AG20443 (cell line): ENCODE measurements at regions not wholly inside any gene's neighbourhood (a gene's known extent, or its start where the extent isn't known, plus 50 kb on each side); places are given as distances from the start of the nearest gene placed in this dataset.
"Not testable (repeated sequence)": the region's sequence is repeated elsewhere in the genome, so short reads cannot be mapped to it uniquely, and the experiment has no call there.

Experiments
- DNase-seq: peaks from one replicate; pipeline ENCODE4 v3.0.0; 2012; ENCODE audit warnings: low spot score, mixed read lengths

GRCh38 chr16:29182501-29182900 is 197.6 kb downstream of the LAT start:
- DNase-seq: no peak

- not testable (repeated sequence) for DNase-seq
Measured at GRCh38 chr16:29181921-29182411, 197.1 kb downstream of the LAT start.

GRCh38 chr16:29181254-29181780 is 196.5 kb downstream of the LAT start:
- DNase-seq: not testable (repeated sequence)

GRCh38 chr16:29180206-29180600 is 195.4 kb downstream of the LAT start:
- not testable (repeated sequence) for DNase-seq

GRCh38 chr16:29179401-29180205 is 194.8 kb downstream of the LAT start:
- DNase-seq: peak; percentile 55

- DNase-seq: peak; percentile 42
Measured at GRCh38 chr16:29177888-29178726, 193.3 kb downstream of the LAT start.

GRCh38 chr16:29177203-29177887 is 192.5 kb downstream of the LAT start:
- not testable (repeated sequence) for DNase-seq

- not testable (repeated sequence) for DNase-seq
Measured at GRCh38 chr16:29176822-29177202, 192.0 kb downstream of the LAT start.

GRCh38 chr16:29176154-29176470 is 191.3 kb downstream of the LAT start:
- DNase-seq: not testable (repeated sequence)

- not testable (repeated sequence) for DNase-seq
Measured at GRCh38 chr16:29175411-29176153, 190.7 kb downstream of the LAT start.

GRCh38 chr16:29173371-29174305 is 188.8 kb downstream of the LAT start:
- DNase-seq: not testable (repeated sequence)

GRCh38 chr16:29172098-29172724 is 187.4 kb downstream of the LAT start:
- not testable (repeated sequence) for DNase-seq

GRCh38 chr16:29171296-29171695 is 186.4 kb downstream of the LAT start:
- not testable (repeated sequence) for DNase-seq

- peak; percentile 8 for DNase-seq
Measured at GRCh38 chr16:29170393-29171119, 185.7 kb downstream of the LAT start.

GRCh38 chr16:29169295-29169994 is 184.6 kb downstream of the LAT start:
- peak; percentile 25 for DNase-seq

GRCh38 chr16:29168515-29169259 is 183.8 kb downstream of the LAT start:
- not testable (repeated sequence) for DNase-seq

- not testable (repeated sequence) for DNase-seq
Measured at GRCh38 chr16:29164442-29165089, 179.7 kb downstream of the LAT start.
